Endometrial microvascular endothelial cells (primary cell): ENCODE measurements at regions not wholly inside any gene's neighbourhood (a gene's known extent, or its start where the extent isn't known, plus 50 kb on each side); places are given as distances from the start of the nearest gene placed in this dataset.

Source experiments
- in situ Hi-C: cut with HindIII; loops from 2 replicates; pipeline ENCODE4 v1.10.0; 2017; ENCODE audit warnings: low sequenced_read_pairs, low pct_unique_long_range_greater_than_20kb; ENCODE audit errors: inconsistent ontology term

DNA sequence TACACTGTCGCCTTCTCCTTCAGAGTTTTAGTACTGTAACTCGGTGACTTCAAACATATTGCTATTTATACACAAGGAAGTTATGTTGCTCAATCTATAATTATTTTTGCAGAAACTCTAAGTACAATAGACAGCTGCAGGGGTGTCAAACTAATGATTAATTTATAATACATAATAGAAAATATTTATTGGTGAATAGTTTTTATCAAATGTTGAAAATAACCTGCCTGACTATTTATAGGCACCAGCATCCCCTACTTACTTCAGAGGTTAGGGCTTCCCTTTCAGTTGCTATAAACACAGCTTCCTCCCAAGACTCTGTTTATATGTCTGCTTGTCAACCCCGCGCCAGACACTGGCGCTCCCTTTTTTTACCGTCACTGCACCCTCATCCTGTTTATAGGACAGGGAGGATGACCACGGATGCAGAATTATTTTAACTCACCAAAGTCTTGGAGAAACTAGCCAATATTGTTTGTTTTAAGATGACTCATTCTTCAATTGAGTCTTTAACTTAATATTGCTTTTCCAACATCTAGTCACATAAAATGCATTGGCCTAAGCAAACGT lies 225.0 kb downstream of the ALDH8A1 start:
- in situ Hi-C loops: no loop called here

- in situ Hi-C loops: no loop called here
These were observed 226.6 kb downstream of the ALDH8A1 start for GRCh38 chr6:134723081-134723871.

DNA sequence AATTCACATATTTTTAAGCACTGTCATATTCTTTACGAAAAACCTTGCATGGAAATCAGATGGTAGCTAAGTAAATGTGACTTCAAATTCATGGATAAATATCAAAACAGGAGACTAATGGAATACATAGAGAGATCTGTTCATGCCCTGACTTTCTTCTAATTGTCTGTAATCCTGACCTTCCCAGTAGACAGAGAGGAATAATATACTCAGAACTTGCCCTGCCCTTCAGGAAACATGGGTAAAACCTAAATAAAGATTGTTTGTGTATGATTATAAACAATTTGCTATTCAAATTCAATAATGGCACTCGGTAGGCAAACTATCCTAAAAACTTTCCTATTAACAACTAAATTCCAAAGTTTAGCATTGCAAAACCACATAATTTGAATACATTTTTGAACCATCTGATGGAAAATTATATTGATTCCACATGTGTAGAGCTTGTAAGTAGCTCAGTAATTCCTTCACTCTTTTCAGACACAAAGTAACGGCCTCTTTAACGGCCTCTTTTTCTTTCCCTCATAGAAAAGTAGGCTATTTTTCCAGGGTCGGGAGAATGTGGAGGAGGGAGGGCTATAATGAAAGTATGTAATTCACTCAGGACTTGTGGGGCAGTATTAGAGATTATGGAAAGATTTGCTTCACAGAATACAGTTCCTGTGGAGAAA lies 227.6 kb downstream of the ALDH8A1 start:
- in situ Hi-C loops: no loop called here

GRCh38 chr6:134721060-134721405 lies 228.9 kb downstream of the ALDH8A1 start:
- in situ Hi-C loops: no loop called here

- in situ Hi-C loops: no loop called here
These were observed 229.4 kb downstream of the ALDH8A1 start for GRCh38 chr6:134720353-134721059.

- in situ Hi-C loops: no loop called here
These were observed 230.0 kb downstream of the ALDH8A1 start for GRCh38 chr6:134719911-134720310.

- in situ Hi-C loops: no loop called here
These were observed 230.6 kb downstream of the ALDH8A1 start for GRCh38 chr6:134719286-134719685.

DNA sequence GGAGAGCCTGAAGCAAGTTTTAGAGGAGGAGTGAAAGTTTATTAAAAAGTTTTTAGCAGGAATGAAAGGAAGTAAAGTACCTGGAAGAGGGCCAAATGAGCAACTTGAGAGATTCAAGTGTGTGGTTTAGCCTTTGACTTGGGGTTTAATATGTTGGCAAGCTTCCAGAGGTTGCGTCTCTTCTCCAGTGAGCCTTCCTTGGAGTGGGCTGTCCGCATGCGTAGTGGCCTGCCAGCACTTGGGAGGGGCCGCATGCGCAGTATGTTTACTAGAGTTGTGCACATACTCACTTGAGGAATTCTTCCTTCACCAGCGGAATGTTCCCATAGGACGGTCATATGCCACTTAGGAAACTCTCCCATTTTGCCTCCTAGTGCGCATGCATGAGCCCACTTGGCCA lies 235.2 kb downstream of the ALDH8A1 start:
- in situ Hi-C loops: no loop called here

DNA sequence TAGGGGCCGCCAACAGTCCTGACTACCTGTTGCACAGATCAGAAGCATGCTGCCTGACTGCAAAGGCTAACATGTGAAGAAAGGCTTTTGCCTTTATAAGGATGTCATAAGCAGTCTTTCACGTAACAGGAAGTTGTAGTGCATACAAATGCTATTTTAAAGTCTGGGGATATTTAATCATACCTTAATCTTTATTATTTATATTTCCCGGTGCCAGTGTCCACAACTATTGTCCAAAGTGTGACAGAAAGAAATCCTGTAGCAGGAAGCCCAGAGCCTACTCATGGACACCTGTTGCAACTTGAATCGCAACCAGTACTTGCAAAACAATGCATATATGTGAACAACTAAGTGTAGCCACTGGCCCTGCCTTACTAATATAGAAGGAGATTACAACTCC lies 235.8 kb downstream of the ALDH8A1 start:
- in situ Hi-C loops: no loop called here

GRCh38 chr6:134712311-134712710 lies 237.6 kb downstream of the ALDH8A1 start:
- in situ Hi-C loops: no loop called here

DNA sequence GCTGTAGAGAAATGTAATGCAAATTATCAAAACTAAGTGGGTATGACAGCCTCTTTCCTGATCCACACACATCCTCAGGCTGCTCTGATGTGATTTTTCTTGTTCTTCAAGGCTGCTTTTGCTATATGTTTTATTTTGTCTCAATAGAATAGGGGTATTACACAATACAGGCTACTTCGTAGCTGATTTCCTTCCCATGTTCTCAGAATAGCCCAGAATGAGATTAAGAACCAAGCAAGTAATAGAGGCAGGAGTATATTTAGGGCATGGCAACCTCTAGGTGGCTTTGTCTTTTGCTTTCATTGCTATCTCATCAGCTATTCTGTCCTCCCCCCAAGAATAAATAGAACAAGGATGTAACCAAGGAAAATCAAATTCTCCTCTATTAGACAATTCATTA lies 241.8 kb downstream of the ALDH8A1 start:
- in situ Hi-C loops: no loop called here

- in situ Hi-C loops: no loop called here
These were observed 242.4 kb downstream of the ALDH8A1 start for GRCh38 chr6:134707342-134708031.

DNA sequence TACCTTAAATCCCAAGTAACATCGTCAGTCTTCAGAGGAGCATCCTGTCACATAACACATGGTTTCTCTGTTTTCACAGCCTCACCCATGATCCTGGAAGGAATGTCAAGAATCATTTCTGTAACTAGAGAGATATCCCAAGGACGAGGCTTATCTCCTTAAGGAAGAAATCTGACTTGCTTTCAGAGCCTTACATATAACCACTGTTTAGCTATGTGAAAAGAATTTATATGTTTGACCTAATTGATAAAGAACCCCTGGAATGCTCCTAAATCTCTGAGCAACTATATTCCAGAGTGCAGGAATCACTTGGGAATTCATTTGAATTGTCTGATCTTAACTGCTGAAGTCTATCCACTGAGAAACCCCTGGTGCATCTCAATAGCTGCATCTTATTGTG lies 243.1 kb downstream of the ALDH8A1 start:
- in situ Hi-C loops: no loop called here

DNA sequence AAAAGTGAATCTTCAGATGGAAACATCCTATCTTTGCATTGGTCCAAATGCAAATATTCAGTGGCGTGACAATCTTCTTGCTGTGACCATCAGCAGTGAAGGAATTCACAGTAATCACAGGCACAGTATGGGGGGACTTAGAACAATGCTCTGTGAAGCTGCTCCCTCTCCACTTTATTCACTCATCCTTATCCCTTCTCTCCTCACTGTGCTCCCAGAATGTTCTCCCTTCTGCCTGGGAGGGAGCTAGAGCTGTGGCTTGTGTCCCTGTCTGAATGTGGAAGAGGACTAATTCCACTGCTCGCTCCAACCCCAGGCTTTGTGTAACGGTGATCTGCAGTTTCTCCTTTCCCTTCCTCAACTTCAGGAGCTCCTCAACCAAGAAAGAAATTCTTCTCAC lies 243.7 kb downstream of the ALDH8A1 start:
- in situ Hi-C loops: no loop called here

- in situ Hi-C loops: no loop called here
These were observed 246.7 kb downstream of the ALDH8A1 start for GRCh38 chr6:134703206-134703605.

DNA sequence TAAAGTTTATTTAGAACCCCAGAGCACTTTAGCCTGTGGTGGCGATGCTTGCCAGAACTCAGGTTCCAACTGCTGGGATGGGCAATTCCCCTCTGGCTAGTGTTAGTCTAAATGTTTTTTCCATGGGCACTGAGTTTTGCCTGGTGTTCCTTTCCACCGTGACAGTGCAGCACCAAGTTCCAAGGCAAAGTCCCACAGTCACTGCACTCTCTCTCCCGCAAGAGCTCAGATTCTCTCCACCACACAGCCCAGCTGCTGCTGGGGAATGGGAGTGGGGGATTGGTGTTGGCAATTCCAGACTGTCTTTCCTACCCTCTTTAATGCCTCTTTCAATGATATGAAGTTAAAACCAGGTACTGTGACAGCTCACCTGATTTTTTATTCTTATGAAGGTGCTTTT lies 247.6 kb downstream of the ALDH8A1 start:
- in situ Hi-C loops: no loop called here

- in situ Hi-C loops: no loop called here
These were observed 248.6 kb downstream of the ALDH8A1 start for GRCh38 chr6:134701301-134701700.

- in situ Hi-C loops: no loop called here
These were observed 251.7 kb downstream of the ALDH8A1 start for GRCh38 chr6:134698228-134698627.

GRCh38 chr6:134692008-134692407 lies 257.9 kb downstream of the ALDH8A1 start:
- in situ Hi-C loops: no loop called here
